ENCODE measurements at regions not wholly inside any gene's neighbourhood (a gene's known extent, or its start where the extent isn't known, plus 50 kb on each side); places are given as distances from the start of the nearest gene placed in this dataset.

DNA sequence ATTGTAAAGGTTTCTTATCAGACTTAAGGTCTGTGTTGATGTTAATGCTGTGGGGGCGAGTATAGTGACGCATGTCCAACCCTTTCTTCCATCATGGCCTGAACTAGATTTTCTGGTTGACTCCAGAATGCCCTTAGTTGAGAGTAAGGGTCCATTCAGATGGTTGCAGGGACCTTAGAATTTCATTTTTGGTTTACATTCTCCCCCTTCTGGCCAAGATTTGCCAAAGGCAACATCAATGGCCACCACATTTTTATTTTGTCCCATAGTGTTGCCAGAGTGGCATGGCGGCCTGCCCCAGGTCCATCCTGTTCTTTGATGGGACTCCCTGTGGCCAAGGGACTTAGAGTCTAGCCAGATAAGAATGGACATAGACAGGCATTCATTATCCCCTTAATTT, 368.5 kb downstream of the GPM6A start:
- TF ChIP-seq, protein P1, sequence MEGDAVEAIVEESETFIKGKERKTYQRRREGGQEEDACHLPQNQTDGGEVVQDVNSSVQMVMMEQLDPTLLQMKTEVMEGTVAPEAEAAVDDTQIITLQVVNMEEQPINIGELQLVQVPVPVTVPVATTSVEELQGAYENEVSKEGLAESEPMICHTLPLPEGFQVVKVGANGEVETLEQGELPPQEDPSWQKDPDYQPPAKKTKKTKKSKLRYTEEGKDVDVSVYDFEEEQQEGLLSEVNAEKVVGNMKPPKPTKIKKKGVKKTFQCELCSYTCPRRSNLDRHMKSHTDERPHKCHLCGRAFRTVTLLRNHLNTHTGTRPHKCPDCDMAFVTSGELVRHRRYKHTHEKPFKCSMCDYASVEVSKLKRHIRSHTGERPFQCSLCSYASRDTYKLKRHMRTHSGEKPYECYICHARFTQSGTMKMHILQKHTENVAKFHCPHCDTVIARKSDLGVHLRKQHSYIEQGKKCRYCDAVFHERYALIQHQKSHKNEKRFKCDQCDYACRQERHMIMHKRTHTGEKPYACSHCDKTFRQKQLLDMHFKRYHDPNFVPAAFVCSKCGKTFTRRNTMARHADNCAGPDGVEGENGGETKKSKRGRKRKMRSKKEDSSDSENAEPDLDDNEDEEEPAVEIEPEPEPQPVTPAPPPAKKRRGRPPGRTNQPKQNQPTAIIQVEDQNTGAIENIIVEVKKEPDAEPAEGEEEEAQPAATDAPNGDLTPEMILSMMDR (IDR thresholded peaks at IDR 0.05): no peak
- TF ChIP-seq POLR2A (IDR thresholded peaks at IDR 0.05): no peak

Data from thyroid gland (tissue), 4 donors.